Esophagus squamous epithelium (tissue), 4 donors: ENCODE measurements at regions not wholly inside any gene's neighbourhood (a gene's known extent, or its start where the extent isn't known, plus 50 kb on each side); places are given as distances from the start of the nearest gene placed in this dataset.

ENCODE experiments used
- CTCF ChIP-seq, 6 experiments: fragments of 450-650 bp in 4 of 6; fragments of 200-600 bp in 2 of 6; sonication (generic) in 2 of 6; IDR thresholded peaks; one replicate each; pipeline ENCODE4 v1.5.1; 2016 to 2019; ENCODE audit warnings: antibody characterized with exemption in 6 of 6, mild to moderate bottlenecking in 4 of 6, moderate library complexity in 4 of 6
- POLR2A ChIP-seq, 4 donors: fragments of 450-650 bp; IDR thresholded peaks; one replicate each; pipeline ENCODE4 v1.6.1; 2017; ENCODE audit warnings: antibody characterized with exemption in 4 of 4, mild to moderate bottlenecking in 4 of 4, moderate library complexity in 3 of 4

GRCh38 chr18:64840911-64841701 lies 692.2 kb upstream of the LINC00305 start:
- TF ChIP-seq CTCF (IDR thresholded peaks at IDR 0.05) (no peak), POLR2A (IDR thresholded peaks at IDR 0.05) (no peak)
